ENCODE measurements at regions not wholly inside any gene's neighbourhood (a gene's known extent, or its start where the extent isn't known, plus 50 kb on each side); places are given as distances from the start of the nearest gene placed in this dataset.

DNA sequence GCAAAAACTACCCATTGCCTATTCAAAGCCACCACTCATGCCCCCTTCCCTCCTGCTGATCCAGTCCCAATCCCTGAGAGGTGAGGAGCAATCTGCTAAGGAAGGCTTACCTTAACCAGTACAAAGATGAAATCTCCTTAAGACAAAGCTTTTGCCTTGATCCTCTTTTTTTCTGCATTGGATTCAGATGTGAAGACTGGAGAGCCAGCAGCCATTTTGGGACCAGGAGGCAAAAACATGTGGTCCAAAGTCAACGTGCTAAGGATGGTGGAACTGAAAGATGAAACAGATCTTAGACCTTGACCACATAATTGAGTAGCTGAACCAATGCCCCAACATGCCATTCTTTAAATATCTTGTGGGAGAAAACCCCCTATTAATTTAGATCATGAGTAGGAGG lies 171.4 kb downstream of the IRX5 start:
- H3K9me3 ChIP-seq (ENCODE audit: control insufficient read depth in 2 of 2, low read length in 2 of 2): no peaks in the 10 kb centered on the region
- H3K27me3 ChIP-seq (ENCODE audit: control insufficient read depth in 2 of 2, insufficient read depth in 2 of 2, low read length in 2 of 2): no peaks in the 10 kb centered on the region
- no peak overlapping the region for H3K9ac ChIP-seq (ENCODE audit: low read depth in 1 of 2, low read length in 2 of 2)
- no peak overlapping the region for H3K27ac ChIP-seq (ENCODE audit: low read depth in 2 of 2, low read length in 2 of 2)
- H3K36me3 ChIP-seq (ENCODE audit: control insufficient read depth in 2 of 2, insufficient read depth in 2 of 2, low read length in 2 of 2): no peaks in the 10 kb centered on the region
- no peak overlapping the region for H3K4me3 ChIP-seq (ENCODE audit: low read length in 2 of 2)
- H3K4me1 ChIP-seq (ENCODE audit: control insufficient read depth in 2 of 2, insufficient read depth in 2 of 2, low read length in 2 of 2): no peaks in the 10 kb centered on the region

DNA sequence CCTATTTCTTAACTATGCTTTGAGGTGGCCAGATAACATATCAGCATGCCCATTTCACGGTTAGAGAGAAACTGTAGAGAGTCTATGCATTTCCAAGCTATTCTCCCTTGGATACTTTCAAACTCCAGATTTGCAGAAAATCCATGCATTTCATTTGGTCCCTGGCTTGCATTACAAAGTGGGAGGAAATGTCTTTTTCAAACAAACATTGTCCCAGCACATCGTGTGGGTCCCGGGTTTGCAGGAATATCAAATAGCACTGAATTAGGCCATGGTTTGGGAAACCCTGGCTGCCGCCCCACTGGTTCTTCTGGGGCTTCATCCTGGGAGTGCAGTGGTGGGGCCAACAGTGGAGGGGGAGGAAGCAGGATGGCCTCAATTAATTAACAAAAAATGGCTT lies 171.9 kb downstream of the IRX5 start:
- Histone ChIP-seq H3K4me1 (ENCODE audit: control insufficient read depth in 2 of 2, insufficient read depth in 2 of 2, low read length in 2 of 2) (no peaks in the 10 kb centered on the region), H3K9ac (ENCODE audit: low read depth in 1 of 2, low read length in 2 of 2) (no peak overlapping the region), H3K27me3 (ENCODE audit: control insufficient read depth in 2 of 2, insufficient read depth in 2 of 2, low read length in 2 of 2) (no peaks in the 10 kb centered on the region), H3K36me3 (ENCODE audit: control insufficient read depth in 2 of 2, insufficient read depth in 2 of 2, low read length in 2 of 2) (no peaks in the 10 kb centered on the region), H3K9me3 (ENCODE audit: control insufficient read depth in 2 of 2, low read length in 2 of 2) (no peaks in the 10 kb centered on the region), H3K4me3 (ENCODE audit: low read length in 2 of 2) (no peak overlapping the region), H3K27ac (ENCODE audit: low read depth in 2 of 2, low read length in 2 of 2) (no peak overlapping the region)

- Histone ChIP-seq H3K4me1 (ENCODE audit: control insufficient read depth in 2 of 2, insufficient read depth in 2 of 2, low read length in 2 of 2) (no peaks in the 10 kb centered on the region), H3K4me3 (ENCODE audit: low read length in 2 of 2) (no peak overlapping the region), H3K27me3 (ENCODE audit: control insufficient read depth in 2 of 2, insufficient read depth in 2 of 2, low read length in 2 of 2) (no peaks in the 10 kb centered on the region), H3K9ac (ENCODE audit: low read depth in 1 of 2, low read length in 2 of 2) (no peak overlapping the region), H3K36me3 (ENCODE audit: control insufficient read depth in 2 of 2, insufficient read depth in 2 of 2, low read length in 2 of 2) (no peaks in the 10 kb centered on the region), H3K9me3 (ENCODE audit: control insufficient read depth in 2 of 2, low read length in 2 of 2) (no peaks in the 10 kb centered on the region), H3K27ac (ENCODE audit: low read depth in 2 of 2, low read length in 2 of 2) (no peak overlapping the region)
Observed at GRCh38 chr16:55107851-55108250, 177.2 kb downstream of the IRX5 start.

DNA sequence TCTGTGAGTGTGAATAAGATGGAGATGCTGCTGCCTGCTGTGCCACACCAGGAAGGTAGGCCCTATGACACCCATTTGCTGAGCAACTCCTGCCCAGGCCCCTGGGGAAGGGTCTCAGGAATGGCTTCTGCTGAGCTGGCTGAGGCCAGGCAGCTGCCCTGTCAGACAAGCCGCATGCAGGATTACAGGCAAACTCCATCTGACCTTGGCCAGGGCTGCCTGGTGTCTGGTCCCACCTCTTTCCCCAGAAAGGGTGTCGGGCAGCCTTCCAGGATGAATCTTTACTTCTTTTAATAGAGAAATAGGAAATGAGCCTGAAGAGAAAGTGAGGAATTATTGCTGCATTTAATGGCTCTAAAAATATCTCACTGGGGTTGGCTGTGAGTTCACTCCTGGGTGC lies 182.5 kb downstream of the IRX5 start:
- H3K27me3 ChIP-seq (ENCODE audit: control insufficient read depth in 2 of 2, insufficient read depth in 2 of 2, low read length in 2 of 2): no peaks in the 10 kb centered on the region
- no peaks in the 10 kb centered on the region for H3K9me3 ChIP-seq (ENCODE audit: control insufficient read depth in 2 of 2, low read length in 2 of 2)
- no peak overlapping the region for H3K9ac ChIP-seq (ENCODE audit: low read depth in 1 of 2, low read length in 2 of 2)
- no peaks in the 10 kb centered on the region for H3K4me1 ChIP-seq (ENCODE audit: control insufficient read depth in 2 of 2, insufficient read depth in 2 of 2, low read length in 2 of 2)
- H3K27ac ChIP-seq (ENCODE audit: low read depth in 2 of 2, low read length in 2 of 2): no peak overlapping the region
- no peak overlapping the region for H3K4me3 ChIP-seq (ENCODE audit: low read length in 2 of 2)
- H3K36me3 ChIP-seq (ENCODE audit: control insufficient read depth in 2 of 2, insufficient read depth in 2 of 2, low read length in 2 of 2): no peaks in the 10 kb centered on the region

- Histone ChIP-seq H3K9ac (ENCODE audit: low read depth in 1 of 2, low read length in 2 of 2) (no peak overlapping the region), H3K4me3 (ENCODE audit: low read length in 2 of 2) (no peak overlapping the region), H3K9me3 (ENCODE audit: control insufficient read depth in 2 of 2, low read length in 2 of 2) (no peaks in the 10 kb centered on the region), H3K27ac (ENCODE audit: low read depth in 2 of 2, low read length in 2 of 2) (no peak overlapping the region), H3K27me3 (ENCODE audit: control insufficient read depth in 2 of 2, insufficient read depth in 2 of 2, low read length in 2 of 2) (no peaks in the 10 kb centered on the region), H3K4me1 (ENCODE audit: control insufficient read depth in 2 of 2, insufficient read depth in 2 of 2, low read length in 2 of 2) (no peaks in the 10 kb centered on the region), H3K36me3 (ENCODE audit: control insufficient read depth in 2 of 2, insufficient read depth in 2 of 2, low read length in 2 of 2) (no peaks in the 10 kb centered on the region)
Observed at GRCh38 chr16:55115506-55115905, 184.8 kb downstream of the IRX5 start.

GRCh38 chr16:55116165-55116920 lies 185.7 kb downstream of the IRX5 start:
- Histone ChIP-seq H3K9me3 (ENCODE audit: control insufficient read depth in 2 of 2, low read length in 2 of 2) (no peaks in the 10 kb centered on the region), H3K4me3 (ENCODE audit: low read length in 2 of 2) (no peak overlapping the region), H3K27ac (ENCODE audit: low read depth in 2 of 2, low read length in 2 of 2) (no peak overlapping the region), H3K27me3 (ENCODE audit: control insufficient read depth in 2 of 2, insufficient read depth in 2 of 2, low read length in 2 of 2) (no peaks in the 10 kb centered on the region), H3K36me3 (ENCODE audit: control insufficient read depth in 2 of 2, insufficient read depth in 2 of 2, low read length in 2 of 2) (no peaks in the 10 kb centered on the region), H3K4me1 (ENCODE audit: control insufficient read depth in 2 of 2, insufficient read depth in 2 of 2, low read length in 2 of 2) (no peaks in the 10 kb centered on the region), H3K9ac (ENCODE audit: low read depth in 1 of 2, low read length in 2 of 2) (no peak overlapping the region)

DNA sequence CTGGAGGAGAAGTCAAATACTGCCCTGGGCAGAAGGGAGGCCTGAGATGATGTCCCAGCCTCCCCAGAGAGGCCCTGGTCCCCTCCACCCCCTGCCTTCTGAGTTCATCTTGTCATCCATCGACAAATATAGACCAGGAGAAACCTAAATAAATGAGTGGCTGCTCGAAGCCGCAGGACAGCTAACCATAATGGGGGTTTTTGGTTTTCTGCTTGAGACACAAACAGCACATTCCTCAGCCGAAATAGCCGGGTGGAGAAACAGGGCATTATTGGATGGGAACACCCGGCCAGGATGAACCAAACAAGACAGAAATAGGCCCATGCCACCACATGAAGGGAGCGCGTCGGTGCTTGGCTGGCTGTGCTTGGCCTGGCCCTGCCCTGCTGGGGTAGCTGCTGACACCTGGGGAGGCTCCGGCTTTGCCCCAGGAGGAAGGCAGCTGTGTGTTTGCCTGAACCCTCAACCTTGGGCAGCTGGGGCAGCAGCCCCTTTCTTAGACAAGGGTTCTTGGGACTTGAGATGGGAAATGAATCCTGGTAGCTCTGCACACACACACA lies 188.1 kb downstream of the IRX5 start:
- no peak overlapping the region for H3K9ac ChIP-seq (ENCODE audit: low read depth in 1 of 2, low read length in 2 of 2)
- no peaks in the 10 kb centered on the region for H3K9me3 ChIP-seq (ENCODE audit: control insufficient read depth in 2 of 2, low read length in 2 of 2)
- H3K4me1 ChIP-seq (ENCODE audit: control insufficient read depth in 2 of 2, insufficient read depth in 2 of 2, low read length in 2 of 2): no peaks in the 10 kb centered on the region
- H3K27ac ChIP-seq (ENCODE audit: low read depth in 2 of 2, low read length in 2 of 2): no peak overlapping the region
- H3K36me3 ChIP-seq (ENCODE audit: control insufficient read depth in 2 of 2, insufficient read depth in 2 of 2, low read length in 2 of 2): no peaks in the 10 kb centered on the region
- H3K4me3 ChIP-seq (ENCODE audit: low read length in 2 of 2): no peak overlapping the region
- H3K27me3 ChIP-seq (ENCODE audit: control insufficient read depth in 2 of 2, insufficient read depth in 2 of 2, low read length in 2 of 2): no peaks in the 10 kb centered on the region

DNA sequence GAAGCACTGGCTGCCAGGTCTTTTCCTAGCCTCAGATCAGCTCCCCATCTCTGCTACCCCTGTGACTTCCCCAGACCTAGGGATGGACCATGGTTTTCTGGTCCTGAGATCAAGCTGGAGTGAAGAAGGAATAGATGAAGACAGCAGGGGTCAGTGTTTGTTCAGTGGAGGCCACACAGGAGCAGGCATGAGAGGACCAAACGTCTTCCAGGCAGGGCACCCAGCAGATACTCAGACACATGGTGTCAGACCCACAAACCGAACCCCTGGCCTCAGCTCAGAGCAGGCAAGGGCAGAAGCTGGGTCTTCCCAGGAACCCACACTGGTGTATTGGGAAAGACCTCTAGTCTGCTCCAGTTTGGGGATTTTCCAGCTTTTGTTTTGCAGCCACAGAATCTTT lies 189.7 kb downstream of the IRX5 start:
- Histone ChIP-seq H3K27ac (ENCODE audit: low read depth in 2 of 2, low read length in 2 of 2) (no peak overlapping the region), H3K36me3 (ENCODE audit: control insufficient read depth in 2 of 2, insufficient read depth in 2 of 2, low read length in 2 of 2) (no peaks in the 10 kb centered on the region), H3K9me3 (ENCODE audit: control insufficient read depth in 2 of 2, low read length in 2 of 2) (no peaks in the 10 kb centered on the region), H3K27me3 (ENCODE audit: control insufficient read depth in 2 of 2, insufficient read depth in 2 of 2, low read length in 2 of 2) (no peaks in the 10 kb centered on the region), H3K4me1 (ENCODE audit: control insufficient read depth in 2 of 2, insufficient read depth in 2 of 2, low read length in 2 of 2) (no peaks in the 10 kb centered on the region), H3K4me3 (ENCODE audit: low read length in 2 of 2) (no peak overlapping the region), H3K9ac (ENCODE audit: low read depth in 1 of 2, low read length in 2 of 2) (no peak overlapping the region)

- Histone ChIP-seq H3K36me3 (ENCODE audit: control insufficient read depth in 2 of 2, insufficient read depth in 2 of 2, low read length in 2 of 2) (no peaks in the 10 kb centered on the region), H3K9me3 (ENCODE audit: control insufficient read depth in 2 of 2, low read length in 2 of 2) (no peaks in the 10 kb centered on the region), H3K27ac (ENCODE audit: low read depth in 2 of 2, low read length in 2 of 2) (no peak overlapping the region), H3K27me3 (ENCODE audit: control insufficient read depth in 2 of 2, insufficient read depth in 2 of 2, low read length in 2 of 2) (no peaks in the 10 kb centered on the region), H3K9ac (ENCODE audit: low read depth in 1 of 2, low read length in 2 of 2) (no peak overlapping the region), H3K4me1 (ENCODE audit: control insufficient read depth in 2 of 2, insufficient read depth in 2 of 2, low read length in 2 of 2) (no peaks in the 10 kb centered on the region), H3K4me3 (ENCODE audit: low read length in 2 of 2) (no peak overlapping the region)
Observed at GRCh38 chr16:55120826-55121225, 190.2 kb downstream of the IRX5 start.

DNA sequence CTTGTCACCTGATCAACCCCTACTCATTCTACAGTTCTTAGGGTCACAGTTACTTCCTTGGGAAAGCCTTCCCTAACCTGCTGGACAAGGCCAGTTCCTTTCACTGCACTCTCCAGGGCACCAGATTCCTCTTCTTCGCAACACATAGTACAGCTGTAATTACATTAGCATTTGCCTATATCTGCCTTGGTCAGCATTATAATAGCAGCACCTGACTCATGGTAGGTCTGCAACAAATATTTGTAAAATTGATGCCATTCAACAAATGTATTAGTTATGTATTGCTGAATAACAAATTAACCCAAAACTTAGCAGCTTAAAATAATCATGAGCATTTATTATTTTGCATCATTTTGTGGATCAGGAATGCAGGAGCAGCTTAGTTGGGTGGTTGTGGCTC lies 193.0 kb downstream of the IRX5 start:
- Histone ChIP-seq H3K27me3 (ENCODE audit: control insufficient read depth in 2 of 2, insufficient read depth in 2 of 2, low read length in 2 of 2) (no peaks in the 10 kb centered on the region), H3K27ac (ENCODE audit: low read depth in 2 of 2, low read length in 2 of 2) (no peak overlapping the region), H3K9me3 (ENCODE audit: control insufficient read depth in 2 of 2, low read length in 2 of 2) (no peaks in the 10 kb centered on the region), H3K36me3 (ENCODE audit: control insufficient read depth in 2 of 2, insufficient read depth in 2 of 2, low read length in 2 of 2) (no peaks in the 10 kb centered on the region), H3K9ac (ENCODE audit: low read depth in 1 of 2, low read length in 2 of 2) (no peak overlapping the region), H3K4me3 (ENCODE audit: low read length in 2 of 2) (no peak overlapping the region), H3K4me1 (ENCODE audit: control insufficient read depth in 2 of 2, insufficient read depth in 2 of 2, low read length in 2 of 2) (no peaks in the 10 kb centered on the region)
